SK-N-SH (cell line): ENCODE measurements at regions not wholly inside any gene's neighbourhood (a gene's known extent, or its start where the extent isn't known, plus 50 kb on each side); places are given as distances from the start of the nearest gene placed in this dataset.
A peak's percentile ranks its signal among the peaks of the same experiment; 100 is the strongest.

Source experiments
- CTCF ChIA-PET: fragments of 300-600, 350-600 bp; formaldehyde crosslinking; extraction: SDS; loops from one replicate; lab custom pipeline; 2021; lab: Yijun Ruan, JAX
- POLR2A ChIA-PET: fragments of 350-600 bp; sonication (Branson Sonifier 250); formaldehyde crosslinking; extraction: SDS; loops from one replicate; lab custom pipeline; 2020; ENCODE audit warnings: antibody characterized with exemption, inconsistent platforms; lab: Yijun Ruan, JAX
- DNase-seq: peaks from one replicate; pipeline ENCODE4 v3.0.0; 2012
- H2AFZ ChIP-seq: fragments of 200-600 bp; sonication (generic); 2 replicates; pipeline ENCODE4 v1.8.1; 2016; ENCODE audit warnings: antibody characterized with exemption, mild to moderate bottlenecking, low read depth
- H3F3A ChIP-seq: fragments of 200-600 bp; sonication (generic); replicated peaks from 2 replicates; pipeline ENCODE3; 2016; ENCODE audit warnings: antibody characterized with exemption, mild to moderate bottlenecking; ENCODE audit not compliant: insufficient read depth
- H3K27ac ChIP-seq, 2 experiments: fragments of 200-500 bp in 1 of 2; fragments of 200-600 bp in 1 of 2; sonication (Bioruptor generic) in 1 of 2; sonication (generic), shearing (Covaris generic) in 1 of 2; 2 replicates each; pipeline versions ENCODE4 v1.5.1 to v1.6.1; 2014 to 2016; ENCODE audit warnings: low read depth in 2 of 2, inconsistent platforms in 1 of 2, low read length in 1 of 2, mild to moderate bottlenecking in 1 of 2, mixed read lengths in 1 of 2
- H3K27me3 ChIP-seq: fragments of 200-600 bp; sonication (generic), shearing (Covaris generic); 2 replicates; pipeline ENCODE4 v1.6.1; 2016; ENCODE audit warnings: mixed run types; ENCODE audit not compliant: insufficient read depth
- H3K36me3 ChIP-seq, 2 experiments: fragments of 200-500 bp in 1 of 2; fragments of 200-600 bp in 1 of 2; sonication (Bioruptor generic) in 1 of 2; sonication (generic) in 1 of 2; replicated peaks in 1 of 2; 2 replicates each; pipeline versions ENCODE3 to v1.5.1; 2014 to 2016; ENCODE audit warnings: low read length in 1 of 2, mild to moderate bottlenecking in 1 of 2; ENCODE audit not compliant: insufficient read depth in 2 of 2, control insufficient read depth in 1 of 2
- H3K4me1 ChIP-seq, 2 experiments: fragments of 200-500 bp in 1 of 2; fragments of 200-600 bp in 1 of 2; sonication (Bioruptor generic) in 1 of 2; sonication (generic), shearing (Covaris generic) in 1 of 2; 2 replicates each; pipeline versions ENCODE4 v1.5.1 to v1.6.1; 2014 to 2016; ENCODE audit warnings: low read depth in 1 of 2, low read length in 1 of 2, mixed run types in 1 of 2; ENCODE audit not compliant: insufficient read depth in 2 of 2, control insufficient read depth in 1 of 2
- H3K4me2 ChIP-seq: fragments of 200-600 bp; sonication (generic), shearing (Covaris generic); 2 replicates; pipeline ENCODE4 v1.6.1; 2017; ENCODE audit warnings: mixed run types
- H3K4me3 ChIP-seq, 2 experiments: fragments of 200-500 bp in 1 of 2; fragments of 200-600 bp in 1 of 2; sonication (Bioruptor generic) in 1 of 2; sonication (generic), shearing (Covaris generic) in 1 of 2; 2 replicates each; pipeline versions ENCODE4 v1.5.1 to v1.8.1; 2014 to 2016; ENCODE audit warnings: low read depth in 2 of 2, inconsistent platforms in 1 of 2, low read length in 1 of 2, mild to moderate bottlenecking in 1 of 2, mixed read lengths in 1 of 2, moderate library complexity in 1 of 2
- H3K79me2 ChIP-seq: fragments of 200-600 bp; sonication (generic); 2 replicates; pipeline ENCODE4 v1.8.1; 2017; ENCODE audit warnings: mild to moderate bottlenecking; ENCODE audit not compliant: insufficient read depth
- H3K9ac ChIP-seq: fragments of 200-600 bp; sonication (generic); 2 replicates; pipeline ENCODE4 v1.6.1; 2017; ENCODE audit warnings: mixed run types
- H3K9me2 ChIP-seq: fragments of 200-600 bp; sonication (generic); 2 replicates; pipeline ENCODE4 v1.6.1; 2017; ENCODE audit warnings: mixed run types
- H3K9me3 ChIP-seq: fragments of 200-600 bp; sonication (generic); 2 replicates; pipeline ENCODE4 v1.6.1; 2017; ENCODE audit warnings: mixed run types, mild to moderate bottlenecking, moderate library complexity
- H4K20me1 ChIP-seq: fragments of 200-600 bp; sonication (generic); 2 replicates; pipeline ENCODE4 v1.6.1; 2017; ENCODE audit warnings: mild to moderate bottlenecking, mixed run types; ENCODE audit not compliant: insufficient read depth
- CHD2 ChIP-seq: fragments of 150-350 bp; IDR thresholded peaks from 2 replicates; pipeline ENCODE4 v1.6.1; 2018; ENCODE audit warnings: low read length; ENCODE audit not compliant: partially characterized antibody
- CTCF ChIP-seq: fragments of 200-600 bp; sonication (generic); IDR thresholded peaks from 2 replicates; pipeline ENCODE4 v1.6.1; 2017; ENCODE audit warnings: antibody characterized with exemption, mild to moderate bottlenecking, moderate library complexity
- ELF1 ChIP-seq: IDR thresholded peaks from 2 replicates; pipeline ENCODE4 v1.4.0; 2012
- EP300 ChIP-seq, 2 experiments: IDR thresholded peaks; 2 replicates each; pipeline versions ENCODE4 v1.4.0 to v1.6.1; 2012; ENCODE audit warnings: borderline replicate concordance in 1 of 2, low read depth in 1 of 2, low read length in 1 of 2
- EZH2phosphoT487 ChIP-seq: fragments of 200-600 bp; sonication (generic); IDR thresholded peaks from 2 replicates; pipeline ENCODE4 v1.6.1; 2017; ENCODE audit warnings: low read depth, mixed run types, mild to moderate bottlenecking, antibody characterized with exemption, moderate library complexity, borderline replicate concordance
- FOSL2 ChIP-seq: IDR thresholded peaks from 2 replicates; pipeline ENCODE4 v1.4.0; 2012; ENCODE audit warnings: low read depth, mild to moderate bottlenecking, moderate library complexity, borderline replicate concordance
- FOXJ3 ChIP-seq: sonication (generic); formaldehyde crosslinking; IDR thresholded peaks from 2 replicates; pipeline ENCODE4 v1.5.1; 2020; ENCODE audit warnings: mild to moderate bottlenecking, missing genetic modification reagents
- GABPA ChIP-seq: IDR thresholded peaks from 2 replicates; pipeline ENCODE4 v1.4.0; 2012; ENCODE audit warnings: low read depth, mild to moderate bottlenecking
- GATA2 ChIP-seq: sonication (generic); formaldehyde crosslinking; IDR thresholded peaks from 2 replicates; pipeline ENCODE4 v1.5.0; 2020; ENCODE audit warnings: mild to moderate bottlenecking, missing genetic modification reagents
- IRF3 ChIP-seq: fragments of 150-350 bp; IDR thresholded peaks from 2 replicates; pipeline ENCODE4 v1.6.1; 2016; ENCODE audit warnings: mild to moderate bottlenecking, low read depth, low read length
- JUND ChIP-seq: IDR thresholded peaks from 2 replicates; pipeline ENCODE4 v1.4.0; 2012
- NFIC ChIP-seq: IDR thresholded peaks from 2 replicates; pipeline ENCODE4 v1.4.0; 2012; ENCODE audit warnings: borderline replicate concordance
- POLR2AphosphoS5 ChIP-seq: IDR thresholded peaks from 2 replicates; pipeline ENCODE4 v1.6.1; 2012; ENCODE audit warnings: low read depth, low read length
- RAD21 ChIP-seq: IDR thresholded peaks from 2 replicates; pipeline ENCODE4 v1.6.1; 2012; ENCODE audit warnings: mild to moderate bottlenecking, low read length
- RFX5 ChIP-seq: IDR thresholded peaks from 2 replicates; pipeline ENCODE4 v1.6.1; 2012; ENCODE audit warnings: mild to moderate bottlenecking, improper control_type of control experiment, low read length
- RXRA ChIP-seq: IDR thresholded peaks from 2 replicates; pipeline ENCODE4 v1.4.0; 2012; ENCODE audit warnings: low read depth, mild to moderate bottlenecking, borderline replicate concordance
- SIN3A ChIP-seq: IDR thresholded peaks from 2 replicates; pipeline ENCODE4 v1.6.1; 2012; ENCODE audit warnings: low read depth, mild to moderate bottlenecking, low read length, moderate library complexity, borderline replicate concordance
- TEAD4 ChIP-seq: IDR thresholded peaks from 2 replicates; pipeline ENCODE4 v1.4.0; 2012; ENCODE audit warnings: mild to moderate bottlenecking, borderline replicate concordance; ENCODE audit not compliant: insufficient read depth
- WGBS: methylation state at CpG from one replicate; pipeline ENCODE4 v1.1.6; 2017; ENCODE audit warnings: low lambda C conversion rate; 5-methylcytosine and 5-hydroxymethylcytosine counted together
- TF ChIP-seq, protein P1 (sequence below): IDR thresholded peaks from 2 replicates; pipeline ENCODE4 v1.4.0; 2012; ENCODE audit warnings: low read depth, borderline replicate concordance
- TF ChIP-seq, protein P2 (sequence below): IDR thresholded peaks from 2 replicates; pipeline ENCODE4 v1.4.0; 2012; ENCODE audit warnings: low read depth, borderline replicate concordance

DNA sequence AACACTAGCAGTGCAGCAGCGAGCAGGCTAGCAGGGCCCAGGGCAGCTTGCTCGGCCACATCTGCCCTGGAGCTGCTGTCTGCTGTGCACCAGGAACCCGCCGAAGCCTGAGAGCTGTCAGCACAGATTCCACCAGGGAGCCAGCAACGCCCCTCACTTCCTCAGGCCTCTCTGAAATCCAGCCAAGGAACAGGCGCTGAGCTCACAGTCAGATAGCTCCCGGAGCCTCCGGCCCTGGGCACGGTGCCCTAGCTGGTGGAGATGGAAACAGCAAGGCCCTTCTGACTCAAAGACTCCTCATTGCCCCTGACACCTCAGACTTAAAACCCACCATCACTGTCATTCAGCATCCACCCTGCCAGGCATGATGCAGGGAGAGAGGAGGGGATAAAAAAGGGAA is 839.4 kb downstream of the MAFB start (continued):
- TF ChIP-seq SIN3A (no peak), ELF1 (no peak), RFX5 (no peak), CHD2 (peak; percentile 37), IRF3 (no peak), RXRA (no peak), POLR2AphosphoS5 (no peak), NFIC (peak; percentile 78), FOXJ3 (CRISPR knock-in tag) (no peak)

GRCh38 chr20:39849171-39849570 is 839.9 kb downstream of the MAFB start:
- no peaks in the 10 kb centered on the region for H3K9me3 ChIP-seq
- no peak for DNase-seq
- peaks cover 28 to 31% of the 10 kb centered on the region in 2 experiments for H3K4me1 ChIP-seq
- H3K36me3 ChIP-seq, result no peaks in the 10 kb centered on the region
- H3K4me2 ChIP-seq, result peak overlapping the region; percentile 60; the same call in 1 of the 2 replicates
- H3K79me2 ChIP-seq, result no peaks in the 10 kb centered on the region
- H3K9me2 ChIP-seq, result no peaks in the 10 kb centered on the region
- ChIA-PET POLR2A (no interaction called here), CTCF (interaction anchor here (1.3 to 2.6 kb wide), 4 partner anchors 17 to 25 kb away, joined by 3 to 9 read pairs (median 5); no protein-coding TSS in a partner anchor)
- no peak overlapping the region for H3K9ac ChIP-seq
- no peak overlapping the region for H3K4me3 ChIP-seq
- H3K27me3 ChIP-seq, result no peaks in the 10 kb centered on the region
- H4K20me1 ChIP-seq, result no peaks in the 10 kb centered on the region
- no peak for TF ChIP-seq JUND
- TF ChIP-seq GABPA, result no peak
- no peak for TF ChIP-seq TEAD4
- TF ChIP-seq, protein P1, sequence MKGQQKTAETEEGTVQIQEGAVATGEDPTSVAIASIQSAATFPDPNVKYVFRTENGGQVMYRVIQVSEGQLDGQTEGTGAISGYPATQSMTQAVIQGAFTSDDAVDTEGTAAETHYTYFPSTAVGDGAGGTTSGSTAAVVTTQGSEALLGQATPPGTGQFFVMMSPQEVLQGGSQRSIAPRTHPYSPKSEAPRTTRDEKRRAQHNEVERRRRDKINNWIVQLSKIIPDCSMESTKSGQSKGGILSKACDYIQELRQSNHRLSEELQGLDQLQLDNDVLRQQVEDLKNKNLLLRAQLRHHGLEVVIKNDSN, result no peak
- H2AFZ ChIP-seq, result no peak overlapping the region
- 45% methylated on average over 5 of the region's 5 CpGs for WGBS
- H3K27ac ChIP-seq, result peak overlapping the region; percentile 71 to 81; a peak in 3 of 4 replicates
- H3F3A ChIP-seq, result no peaks in the 10 kb centered on the region

DNA sequence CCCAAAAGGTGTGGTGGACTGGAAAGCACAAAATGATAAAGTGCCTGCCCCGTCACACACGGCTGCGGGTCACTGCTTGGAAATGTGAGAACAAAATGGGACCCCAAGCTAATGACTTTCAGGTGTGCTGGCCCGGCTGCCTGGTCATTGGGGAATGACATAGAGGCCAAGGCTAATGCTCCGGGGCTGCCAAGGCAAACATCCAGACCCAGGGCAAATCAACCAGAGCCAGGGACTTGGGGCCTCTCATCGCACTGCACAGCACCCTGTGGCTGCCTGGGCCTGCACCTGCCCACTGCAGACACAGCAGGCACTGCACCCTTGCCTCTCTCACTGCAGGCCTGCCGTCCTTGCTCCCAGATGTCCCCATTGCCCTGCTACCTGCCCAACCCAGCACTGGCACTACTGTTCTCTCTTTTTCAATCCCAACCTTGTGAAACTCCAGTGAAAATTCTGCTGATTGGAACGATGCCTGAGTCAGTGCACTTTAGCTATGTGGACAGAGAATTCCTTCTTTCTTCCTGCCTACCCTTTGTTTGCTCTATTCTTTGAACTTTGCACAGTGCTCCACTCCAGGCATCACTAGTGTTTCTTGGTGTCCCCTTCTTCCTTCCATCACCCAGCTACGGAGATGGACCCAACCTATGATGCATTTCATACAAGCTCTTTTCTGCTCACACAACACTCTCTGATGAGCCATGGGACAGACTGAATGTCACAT is 849.5 kb downstream of the MAFB start:
- no peaks in the 10 kb centered on the region for H3K79me2 ChIP-seq
- no peaks in the 10 kb centered on the region for H3K9me3 ChIP-seq
- H3K4me1 ChIP-seq, result peaks cover 0 to 2% of the 10 kb centered on the region in 2 experiments; a peak in 1 of 4 replicates
- no peaks in the 10 kb centered on the region for H3K9me2 ChIP-seq
- ChIA-PET POLR2A (no interaction called here), CTCF (interaction anchor here (0.6 to 1.5 kb wide), 2 partner anchors 10 to 161 kb away, joined by 3 read pairs; no protein-coding TSS in a partner anchor)
- H3F3A ChIP-seq, result no peaks in the 10 kb centered on the region
- H4K20me1 ChIP-seq, result no peaks in the 10 kb centered on the region
- no peak overlapping the region for H2AFZ ChIP-seq
- H3K36me3 ChIP-seq, result no peaks in the 10 kb centered on the region
- WGBS, result 44% methylated on average over 7 of the region's 9 CpGs
- H3K27ac ChIP-seq, result no peak overlapping the region
- no peak overlapping the region for H3K9ac ChIP-seq
- no peak overlapping the region for H3K4me2 ChIP-seq
- no peak for DNase-seq
- H3K27me3 ChIP-seq, result no peaks in the 10 kb centered on the region
- H3K4me3 ChIP-seq, result no peak overlapping the region
- no peak for TF ChIP-seq CTCF
- no peak for TF ChIP-seq CHD2
- no peak for TF ChIP-seq EP300 (IDR thresholded peaks at IDR 0.05; ENCODE audit: borderline replicate concordance in 1 of 2, low read depth in 1 of 2, low read length in 1 of 2)
- TF ChIP-seq, protein P2, sequence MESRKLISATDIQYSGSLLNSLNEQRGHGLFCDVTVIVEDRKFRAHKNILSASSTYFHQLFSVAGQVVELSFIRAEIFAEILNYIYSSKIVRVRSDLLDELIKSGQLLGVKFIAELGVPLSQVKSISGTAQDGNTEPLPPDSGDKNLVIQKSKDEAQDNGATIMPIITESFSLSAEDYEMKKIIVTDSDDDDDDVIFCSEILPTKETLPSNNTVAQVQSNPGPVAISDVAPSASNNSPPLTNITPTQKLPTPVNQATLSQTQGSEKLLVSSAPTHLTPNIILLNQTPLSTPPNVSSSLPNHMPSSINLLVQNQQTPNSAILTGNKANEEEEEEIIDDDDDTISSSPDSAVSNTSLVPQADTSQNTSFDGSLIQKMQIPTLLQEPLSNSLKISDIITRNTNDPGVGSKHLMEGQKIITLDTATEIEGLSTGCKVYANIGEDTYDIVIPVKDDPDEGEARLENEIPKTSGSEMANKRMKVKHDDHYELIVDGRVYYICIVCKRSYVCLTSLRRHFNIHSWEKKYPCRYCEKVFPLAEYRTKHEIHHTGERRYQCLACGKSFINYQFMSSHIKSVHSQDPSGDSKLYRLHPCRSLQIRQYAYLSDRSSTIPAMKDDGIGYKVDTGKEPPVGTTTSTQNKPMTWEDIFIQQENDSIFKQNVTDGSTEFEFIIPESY, result no peak
- TF ChIP-seq RAD21, result no peak
- TF ChIP-seq EZH2phosphoT487, result no peak
- no peak for TF ChIP-seq GATA2
- TF ChIP-seq FOSL2, result no peak
